ENCODE measurements at regions not wholly inside any gene's neighbourhood (a gene's known extent, or its start where the extent isn't known, plus 50 kb on each side); places are given as distances from the start of the nearest gene placed in this dataset.

DNA sequence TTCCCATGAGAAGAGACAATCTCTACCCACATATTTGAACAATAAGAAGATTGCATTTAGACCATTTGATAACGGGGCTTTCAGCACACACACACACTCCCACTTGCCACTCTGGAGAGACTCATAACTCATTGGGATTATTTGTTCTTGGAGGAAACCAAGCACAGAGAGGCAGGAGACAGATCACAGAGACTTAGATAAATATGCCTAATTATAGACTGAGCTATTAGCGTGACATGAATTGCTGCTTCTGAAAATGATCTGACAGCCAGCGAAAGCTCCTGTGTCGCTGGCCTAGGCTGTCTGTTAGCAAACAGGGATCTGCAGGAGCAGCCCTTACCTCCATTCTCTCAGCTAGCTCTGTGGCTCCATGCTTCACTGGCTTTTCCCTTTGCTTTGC lies 111.4 kb downstream of the CCNA1 start:
- TF ChIP-seq, protein P1, sequence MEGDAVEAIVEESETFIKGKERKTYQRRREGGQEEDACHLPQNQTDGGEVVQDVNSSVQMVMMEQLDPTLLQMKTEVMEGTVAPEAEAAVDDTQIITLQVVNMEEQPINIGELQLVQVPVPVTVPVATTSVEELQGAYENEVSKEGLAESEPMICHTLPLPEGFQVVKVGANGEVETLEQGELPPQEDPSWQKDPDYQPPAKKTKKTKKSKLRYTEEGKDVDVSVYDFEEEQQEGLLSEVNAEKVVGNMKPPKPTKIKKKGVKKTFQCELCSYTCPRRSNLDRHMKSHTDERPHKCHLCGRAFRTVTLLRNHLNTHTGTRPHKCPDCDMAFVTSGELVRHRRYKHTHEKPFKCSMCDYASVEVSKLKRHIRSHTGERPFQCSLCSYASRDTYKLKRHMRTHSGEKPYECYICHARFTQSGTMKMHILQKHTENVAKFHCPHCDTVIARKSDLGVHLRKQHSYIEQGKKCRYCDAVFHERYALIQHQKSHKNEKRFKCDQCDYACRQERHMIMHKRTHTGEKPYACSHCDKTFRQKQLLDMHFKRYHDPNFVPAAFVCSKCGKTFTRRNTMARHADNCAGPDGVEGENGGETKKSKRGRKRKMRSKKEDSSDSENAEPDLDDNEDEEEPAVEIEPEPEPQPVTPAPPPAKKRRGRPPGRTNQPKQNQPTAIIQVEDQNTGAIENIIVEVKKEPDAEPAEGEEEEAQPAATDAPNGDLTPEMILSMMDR (IDR thresholded peaks at IDR 0.05; ENCODE audit: borderline replicate concordance, extremely low read depth, low read length, poor library complexity, severe bottlenecking): no peak
- no peak for TF ChIP-seq EZH2 (IDR thresholded peaks at IDR 0.05; ENCODE audit: borderline replicate concordance, low read depth, low read length, severe bottlenecking)

Measured in DND-41 (cell line).